GM18858 (cell line): ENCODE measurements at regions not wholly inside any gene's neighbourhood (a gene's known extent, or its start where the extent isn't known, plus 50 kb on each side); places are given as distances from the start of the nearest gene placed in this dataset.

ENCODE experiments used
- ATAC-seq: cut with Tn5 transposase; IDR thresholded peaks from one replicate; pipeline ENCODE4 v1.9.1; 2021; ENCODE audit not compliant: unreplicated experiment

DNA sequence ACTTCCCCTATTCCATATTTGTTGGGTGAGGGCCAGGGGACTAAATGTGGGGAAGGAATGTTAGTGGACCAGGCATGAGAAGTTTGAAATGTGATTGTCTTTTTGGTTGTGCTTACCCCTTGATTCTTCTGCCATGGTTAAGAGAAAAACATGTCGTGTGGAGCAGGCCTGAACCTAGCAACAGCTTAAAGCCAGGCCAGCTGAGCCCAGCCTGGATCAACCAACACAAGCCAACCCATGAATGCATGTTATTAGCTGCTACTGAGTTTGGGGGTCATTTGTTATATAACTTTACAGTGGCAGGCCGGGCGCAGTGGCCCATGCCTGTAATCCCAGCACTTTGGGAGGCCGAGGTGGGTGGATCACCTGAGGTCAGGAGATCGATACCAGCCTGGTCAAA lies 52.4 kb upstream of the TRIO start:
- ATAC-seq: no peak

DNA sequence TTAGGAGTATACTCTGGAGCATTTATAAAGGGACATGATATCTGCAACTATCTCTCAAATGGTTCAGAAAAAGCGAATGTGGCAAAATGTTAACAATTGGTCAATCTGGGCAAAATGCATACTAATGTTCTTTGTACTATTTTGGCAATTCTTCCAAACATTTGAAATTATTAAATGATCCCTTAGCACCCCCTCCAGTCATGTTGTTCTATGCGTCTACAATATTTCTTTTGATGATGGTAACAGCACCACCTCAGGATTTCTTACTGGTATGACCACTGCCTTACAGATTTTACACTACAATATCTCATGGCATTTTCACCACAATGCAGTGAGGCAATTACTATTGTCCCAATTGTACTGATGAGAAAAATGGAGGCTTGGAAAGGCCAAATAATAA lies 52.9 kb upstream of the TRIO start:
- ATAC-seq: no peak

DNA sequence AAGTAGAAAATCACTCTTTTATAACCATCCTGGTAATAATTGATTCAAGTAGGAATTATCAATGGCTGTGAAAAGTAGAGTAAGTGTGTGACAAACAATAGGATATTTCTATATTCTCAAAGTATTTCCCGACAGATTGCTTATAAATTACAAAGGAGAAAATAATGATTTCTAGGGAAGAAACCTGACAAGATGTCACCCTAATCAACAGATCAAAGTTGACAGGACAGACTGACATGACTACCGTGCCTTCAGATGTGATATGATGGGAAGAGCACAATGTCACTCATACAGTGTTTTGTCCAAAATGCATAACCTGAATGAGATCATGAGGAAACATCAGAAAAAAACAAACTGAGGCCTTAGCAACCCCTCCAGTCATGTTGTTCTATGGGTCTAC lies 53.9 kb upstream of the TRIO start:
- ATAC-seq: no peak

DNA sequence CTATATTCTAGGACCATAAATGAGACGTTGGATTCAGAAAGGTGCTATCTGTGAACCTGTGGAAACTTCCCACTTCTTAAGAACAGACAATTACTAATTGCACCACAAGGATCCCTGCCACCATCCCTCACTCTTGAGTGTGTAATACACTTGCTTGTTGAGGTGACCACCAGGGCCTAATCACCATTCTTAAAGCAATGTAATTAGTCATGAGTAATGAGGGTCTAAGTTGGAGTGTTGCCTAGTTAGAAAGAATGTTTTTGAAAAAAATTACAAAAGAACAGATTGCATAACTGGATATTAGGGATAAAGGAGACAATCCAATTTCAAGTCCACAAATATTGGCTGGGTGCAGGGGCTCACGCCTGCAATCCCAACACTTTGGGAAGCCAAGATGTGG lies 56.9 kb upstream of the TRIO start:
- ATAC-seq: no peak

DNA sequence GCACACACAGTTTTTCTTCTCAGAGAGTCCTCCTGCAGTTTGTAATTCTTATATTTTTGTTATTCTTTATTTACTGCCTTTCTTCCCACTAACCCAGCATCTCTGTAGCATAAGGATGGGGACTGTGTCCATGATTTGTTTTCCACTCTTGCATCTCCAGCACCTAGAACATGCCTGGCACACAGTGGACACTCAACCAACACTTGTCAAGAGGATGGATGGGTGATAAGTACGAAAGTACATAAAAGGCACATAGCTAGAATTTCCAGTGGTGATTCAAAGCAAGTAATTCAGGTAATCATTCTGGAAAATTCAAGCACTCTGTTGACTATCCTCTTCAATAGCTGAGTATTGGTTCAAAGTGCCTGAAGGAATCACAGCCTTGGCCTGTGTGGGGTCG lies 60.2 kb upstream of the TRIO start:
- ATAC-seq: no peak

DNA sequence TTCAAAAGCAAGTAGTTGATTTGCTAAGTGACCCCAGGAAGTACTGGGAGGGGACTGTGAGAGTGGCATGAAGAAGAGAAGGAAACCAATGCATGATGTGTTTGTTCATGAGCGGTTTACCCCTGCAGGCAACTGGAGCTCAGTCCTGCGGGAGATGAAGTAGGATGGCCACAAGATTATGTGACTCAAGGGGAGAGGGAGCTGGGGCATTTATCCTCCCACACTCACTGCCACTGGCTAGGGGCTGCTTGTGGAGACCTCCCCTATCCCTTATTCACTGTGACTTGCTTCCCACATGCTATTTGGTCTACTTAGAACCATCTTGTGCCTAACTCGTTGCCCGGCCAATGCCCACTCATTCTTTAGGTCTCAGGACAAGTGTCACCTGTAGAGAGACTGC lies 60.6 kb upstream of the TRIO start:
- ATAC-seq: no peak

DNA sequence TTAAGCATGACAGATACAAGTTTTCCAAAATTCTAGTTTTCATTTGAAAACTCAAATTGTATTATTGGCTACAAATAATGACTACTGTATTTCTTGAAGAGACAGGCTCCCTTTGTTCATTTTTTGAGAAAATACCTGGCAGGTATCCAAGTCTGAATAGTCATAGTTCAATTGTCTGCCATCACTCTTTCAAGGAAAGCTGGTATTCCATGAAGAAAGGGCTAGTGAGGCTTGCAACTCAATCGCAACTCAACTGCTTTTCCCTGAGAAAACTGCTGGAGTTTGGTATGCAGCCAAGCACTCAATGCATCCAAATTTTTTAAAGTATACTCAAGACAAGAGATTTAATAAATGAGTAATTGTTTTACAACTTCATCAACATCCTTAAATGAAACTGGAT lies 61.4 kb upstream of the TRIO start:
- ATAC-seq: no peak

DNA sequence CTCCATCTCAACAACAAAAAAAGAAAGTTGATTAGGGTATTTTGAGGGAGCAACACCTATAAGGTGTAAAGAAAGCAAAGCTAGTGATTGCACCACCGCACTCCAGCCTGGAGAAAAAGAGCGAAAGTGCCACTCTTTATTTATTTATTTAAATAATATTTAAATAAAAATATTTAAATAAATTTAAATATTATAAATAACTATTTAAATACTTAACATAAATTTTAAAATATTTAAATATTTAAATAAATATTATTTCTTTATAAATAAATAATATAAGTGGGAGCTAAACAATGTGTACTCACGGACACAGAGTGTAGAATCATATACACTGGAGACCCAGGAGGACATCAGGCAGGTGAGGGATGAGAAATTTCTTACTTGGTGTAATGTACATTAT lies 64.4 kb upstream of the TRIO start:
- no peak for ATAC-seq

DNA sequence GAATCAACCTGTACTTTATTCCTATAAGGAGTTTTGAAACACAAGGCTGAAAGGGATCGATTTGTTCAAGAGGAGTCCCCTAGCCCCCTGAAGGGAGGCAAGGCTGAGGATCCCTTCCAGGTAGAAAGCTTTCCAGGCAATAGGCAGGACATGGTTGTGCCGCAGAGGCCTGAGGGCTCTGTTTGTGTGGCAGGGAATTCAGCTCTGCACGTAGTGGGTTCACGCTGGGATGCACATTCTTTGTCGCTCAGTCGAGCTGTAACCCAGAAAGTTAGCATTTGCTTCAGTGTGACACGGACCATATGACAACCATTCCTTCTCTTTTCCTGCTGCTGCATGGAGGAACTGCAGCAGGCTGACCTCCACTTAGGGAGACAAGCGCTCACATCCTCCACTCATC lies 65.6 kb upstream of the TRIO start:
- ATAC-seq: no peak

DNA sequence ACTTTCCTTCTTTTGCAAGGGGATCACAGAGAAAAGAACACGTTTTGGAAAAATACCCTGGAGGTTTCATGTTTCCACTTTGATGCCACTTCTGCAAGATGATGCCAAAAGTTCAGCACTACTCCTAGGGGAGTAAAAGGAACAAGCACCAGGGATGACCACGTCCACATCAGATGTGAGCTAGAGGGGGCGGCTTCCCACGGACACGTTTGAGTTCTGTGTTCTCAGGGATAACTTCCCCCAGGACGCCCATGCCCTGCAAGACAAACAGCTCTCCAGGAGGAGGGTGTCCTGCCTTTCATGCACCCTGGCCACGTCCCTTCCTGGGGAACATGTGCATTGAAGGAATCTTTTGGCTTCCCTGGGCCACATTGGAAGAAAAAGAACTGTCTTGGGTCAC lies 66.6 kb upstream of the TRIO start:
- no peak for ATAC-seq

DNA sequence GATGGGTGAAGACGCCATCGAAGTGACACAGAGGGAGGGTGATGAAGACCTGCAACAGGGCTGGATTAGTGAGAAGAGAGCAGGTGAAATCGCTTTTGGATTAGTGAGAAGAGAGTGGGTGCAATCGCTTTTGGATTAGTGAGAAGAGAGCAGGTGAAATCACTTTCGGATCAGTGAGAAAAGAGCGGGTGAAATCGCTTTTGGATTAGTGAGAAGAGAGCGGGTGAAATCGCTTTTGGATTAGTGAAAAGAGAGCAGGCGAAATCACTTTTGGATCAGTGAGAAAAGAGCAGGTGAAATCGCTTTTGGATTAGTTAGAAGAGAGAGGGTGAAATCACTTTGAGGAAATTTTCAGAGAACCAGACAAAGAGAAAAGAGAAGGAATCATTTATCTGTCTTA lies 67.2 kb upstream of the TRIO start:
- ATAC-seq: no peak

DNA sequence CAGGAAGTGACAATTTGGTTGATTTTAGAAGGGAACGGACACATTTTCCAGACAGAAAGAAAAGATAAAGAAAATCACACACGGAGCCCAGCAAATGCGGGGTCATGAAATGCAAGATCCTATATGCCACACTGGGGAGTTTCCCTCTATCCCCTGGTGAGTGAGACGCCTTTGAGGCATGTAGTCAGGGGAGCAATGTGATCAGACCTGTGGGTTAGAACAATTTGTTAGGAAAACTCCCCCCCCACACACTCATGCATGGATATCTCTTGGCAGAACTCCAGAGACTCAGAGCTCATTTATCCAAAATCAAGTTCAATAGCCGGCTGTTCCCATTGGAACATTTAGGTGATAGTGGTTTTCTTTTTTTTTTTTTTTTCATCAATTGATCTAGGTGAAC lies 71.7 kb upstream of the TRIO start:
- no peak for ATAC-seq

DNA sequence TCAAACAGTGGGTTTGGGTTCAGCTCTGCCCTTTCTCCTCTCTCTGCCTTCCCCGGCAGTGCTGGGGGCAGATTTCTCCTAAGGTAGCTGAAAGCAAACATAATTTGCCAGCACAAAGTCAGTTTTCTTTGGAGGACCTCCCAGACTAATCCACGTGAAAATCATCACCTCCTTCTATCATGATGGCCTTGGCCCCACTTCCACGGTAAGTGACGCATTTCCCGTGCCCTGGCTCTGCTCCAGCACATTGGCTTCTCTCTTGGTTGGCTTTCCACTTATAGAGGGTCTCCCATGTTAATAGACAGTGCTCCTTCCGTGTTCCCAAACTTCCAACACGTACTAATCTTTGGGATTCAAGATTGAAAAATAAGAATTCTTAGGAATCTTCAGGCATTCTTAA lies 74.1 kb upstream of the TRIO start:
- ATAC-seq: no peak

DNA sequence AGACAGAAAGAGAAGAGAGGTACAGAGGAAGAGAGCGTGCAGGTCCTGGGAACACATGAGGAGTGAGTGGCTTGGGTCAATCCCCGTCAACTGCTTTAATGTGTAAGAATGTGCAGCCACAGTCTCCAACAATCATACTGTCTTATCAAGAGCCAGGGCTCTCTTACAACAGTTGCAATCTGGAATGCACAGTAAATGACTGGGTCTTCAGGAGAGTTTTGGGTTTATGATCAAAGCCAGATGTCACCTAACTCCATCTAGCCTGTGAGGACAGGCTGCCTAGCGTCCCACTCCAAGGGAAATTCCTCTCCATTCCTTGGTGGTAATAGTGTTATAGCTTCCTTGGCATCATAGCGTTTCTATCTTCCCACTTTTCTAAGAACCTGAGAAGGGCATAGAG lies 75.0 kb upstream of the TRIO start:
- no peak for ATAC-seq

DNA sequence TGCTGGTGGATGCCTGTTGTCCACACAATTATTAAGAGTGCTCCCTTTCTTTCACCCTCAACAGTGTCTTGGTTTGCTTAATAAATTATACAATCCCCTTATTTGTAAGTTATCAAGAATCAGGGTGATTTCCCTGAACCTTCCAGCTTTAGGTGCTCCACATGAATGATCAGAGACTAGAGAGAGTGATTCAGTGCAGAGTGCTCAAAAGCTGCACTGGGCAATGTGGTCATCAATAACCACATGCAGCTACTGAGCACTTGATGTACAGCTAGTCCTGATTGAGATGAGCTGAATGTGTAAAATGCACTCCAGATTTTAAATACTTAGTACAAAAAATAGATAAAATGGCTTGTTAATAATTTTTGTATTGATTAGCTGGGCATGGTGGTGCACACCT lies 76.8 kb upstream of the TRIO start:
- ATAC-seq: no peak

DNA sequence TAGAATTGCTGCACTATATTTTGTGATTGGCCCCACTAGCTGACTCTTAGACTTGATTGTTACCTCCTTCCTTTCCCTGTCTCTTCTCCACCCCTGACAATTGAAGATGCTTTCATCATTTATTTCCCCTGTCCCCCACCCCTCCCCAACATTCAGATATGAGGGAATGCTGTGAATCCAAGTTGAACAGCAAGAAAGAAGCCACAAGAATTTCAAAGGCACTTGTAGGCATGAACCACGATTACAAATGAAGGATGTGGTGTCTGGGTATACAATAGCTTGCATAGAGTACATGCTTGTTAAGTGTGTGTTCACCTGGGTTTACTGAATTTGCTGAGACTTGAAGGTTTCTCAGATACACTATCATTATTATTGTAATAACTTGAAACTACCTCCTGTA lies 78.3 kb upstream of the TRIO start:
- ATAC-seq: no peak

DNA sequence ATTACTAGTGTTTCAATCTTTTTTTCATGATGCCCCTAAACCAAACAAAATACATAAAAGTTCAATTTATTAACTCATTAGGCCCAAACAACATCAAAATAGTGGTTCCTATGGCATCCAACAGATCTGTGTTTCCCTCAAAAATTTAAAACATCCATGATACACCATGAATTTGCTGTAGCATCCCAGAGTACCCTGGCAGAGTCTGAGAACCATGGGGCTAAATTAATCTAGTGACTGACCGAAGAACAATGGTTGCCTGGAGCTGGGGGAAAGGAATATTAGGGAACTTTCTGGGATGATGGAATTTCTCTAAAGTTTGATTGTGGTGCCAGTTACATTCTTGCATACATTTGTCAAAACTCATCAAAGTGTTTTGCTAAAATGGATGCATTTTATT lies 79.5 kb upstream of the TRIO start:
- ATAC-seq: no peak

DNA sequence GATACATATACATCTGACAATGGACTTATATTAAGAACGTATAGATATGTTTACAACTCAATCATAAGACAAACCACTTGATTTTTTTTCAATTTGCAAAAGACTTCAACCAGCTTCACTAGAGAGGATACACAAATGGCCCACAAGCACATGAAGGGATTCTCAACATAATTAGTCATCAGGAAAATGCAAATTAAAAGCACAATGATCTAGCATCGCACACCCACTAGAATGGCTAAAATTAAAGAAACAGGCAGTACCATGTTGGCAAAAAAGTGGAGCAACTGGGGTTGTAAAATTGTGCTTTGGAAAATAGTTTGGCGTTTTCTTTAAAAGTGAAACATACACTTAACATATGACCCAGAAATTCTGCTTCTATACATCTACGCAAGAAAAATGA lies 80.0 kb upstream of the TRIO start:
- no peak for ATAC-seq

DNA sequence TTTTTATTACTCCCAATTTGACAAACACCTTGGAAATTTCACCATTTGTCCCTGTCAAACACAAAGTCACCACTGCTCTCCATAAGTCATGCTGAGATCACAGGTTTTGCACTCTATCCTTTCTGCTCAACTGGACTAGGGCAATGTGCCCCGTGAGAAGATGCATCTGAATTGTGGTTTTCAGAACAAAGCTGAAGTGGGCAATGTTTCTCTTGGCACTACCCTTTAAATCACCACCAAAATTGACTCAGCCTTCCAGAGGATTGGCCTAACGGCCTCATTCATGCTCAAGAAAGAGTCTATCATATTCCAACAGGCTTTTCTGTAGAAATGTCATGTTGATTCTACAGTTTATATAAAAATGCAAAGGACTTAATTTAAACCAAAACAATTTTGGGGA lies 81.0 kb upstream of the TRIO start:
- no peak for ATAC-seq

DNA sequence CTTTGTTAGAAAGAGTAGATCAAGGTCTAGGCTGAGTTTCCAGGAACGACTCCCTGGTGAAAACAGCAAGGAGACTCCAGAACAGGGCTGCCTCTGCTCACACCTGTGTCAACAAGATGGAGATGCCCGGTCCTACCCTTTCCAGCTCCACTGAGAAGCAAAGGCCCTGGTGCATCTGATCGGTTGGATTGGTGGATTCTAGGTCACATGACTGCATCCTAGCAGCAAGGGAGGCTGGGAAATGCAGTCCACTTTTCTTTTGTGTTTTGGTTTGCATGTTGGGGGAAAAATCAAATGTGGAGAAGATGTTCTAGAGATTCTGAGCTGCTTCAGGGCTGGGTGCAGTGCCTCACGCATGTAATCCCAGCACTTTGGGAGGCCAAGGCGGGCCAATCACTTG lies 82.0 kb upstream of the TRIO start:
- ATAC-seq: no peak

DNA sequence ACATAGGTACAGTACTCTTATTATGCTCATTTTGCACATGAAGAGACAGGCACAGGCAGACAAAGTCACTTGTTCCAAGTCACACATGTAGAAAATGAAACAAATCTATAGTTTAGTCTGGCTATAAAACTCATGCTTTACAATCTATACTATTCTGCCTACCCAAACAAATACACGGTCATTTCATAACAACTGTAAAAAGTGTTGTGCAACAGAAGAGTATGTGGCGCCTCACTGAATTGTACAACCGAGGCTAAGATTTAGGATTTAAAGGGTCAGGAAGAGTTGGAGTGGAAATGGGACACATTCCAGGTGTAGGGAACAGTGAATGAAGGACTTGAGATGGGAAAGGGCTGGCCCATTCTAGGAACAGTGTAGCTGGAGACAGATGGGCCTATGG lies 82.9 kb upstream of the TRIO start:
- no peak for ATAC-seq

DNA sequence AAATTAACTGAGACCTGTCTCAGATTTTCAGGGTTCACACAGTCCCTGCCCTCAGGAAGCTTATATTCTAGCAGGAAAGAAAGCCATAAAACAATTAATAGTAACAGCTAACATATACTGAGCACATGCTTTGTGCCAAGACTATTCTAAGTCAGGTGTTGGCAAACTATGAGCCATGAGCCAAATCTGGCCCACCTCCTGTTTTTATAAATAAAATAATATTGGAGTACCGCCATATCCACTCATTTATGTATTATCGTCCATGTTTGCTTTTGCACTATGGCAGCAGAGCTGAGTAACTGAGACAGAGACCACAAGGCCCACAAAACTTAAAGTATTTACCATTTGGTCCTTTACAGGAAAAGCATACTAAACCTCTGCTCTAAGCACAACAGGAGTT lies 83.3 kb upstream of the TRIO start:
- no peak for ATAC-seq

DNA sequence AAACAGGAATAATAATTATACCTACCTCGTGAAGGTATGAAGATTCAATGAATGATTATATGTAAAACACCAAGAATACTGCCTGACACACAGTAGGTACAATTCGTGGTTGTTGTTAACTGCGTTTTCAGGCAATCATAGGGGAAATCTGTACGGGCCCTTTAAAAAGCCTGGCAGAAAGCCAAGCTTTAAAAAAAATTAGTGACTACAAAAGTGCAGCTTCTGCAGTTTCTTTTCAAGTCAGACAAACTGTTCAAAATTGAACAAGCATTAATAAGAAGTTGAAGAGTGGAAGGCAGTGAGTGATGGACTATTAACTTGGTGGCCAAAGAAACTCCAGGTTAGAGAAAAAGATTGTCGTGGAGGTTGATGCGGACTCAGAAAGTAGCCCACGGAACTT lies 85.9 kb upstream of the TRIO start:
- no peak for ATAC-seq

DNA sequence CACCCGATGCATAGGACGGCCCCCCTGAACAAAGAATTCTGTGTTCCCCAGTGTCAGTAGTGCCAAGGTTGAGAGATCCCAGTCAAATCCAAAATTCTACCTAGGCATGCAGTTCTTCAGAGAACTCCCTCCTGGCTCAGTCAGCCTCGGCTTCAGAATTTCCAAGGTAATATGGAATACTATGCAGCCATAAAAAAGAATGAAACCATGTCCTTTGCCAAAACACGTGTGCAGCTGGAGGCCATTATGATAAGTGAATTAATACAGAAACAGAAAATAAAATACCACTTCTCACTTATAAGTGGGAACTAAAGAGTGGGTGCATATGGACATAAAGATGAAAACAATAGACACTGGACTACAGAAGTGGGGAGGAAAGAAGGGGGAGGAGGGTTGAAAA lies 87.1 kb upstream of the TRIO start:
- no peak for ATAC-seq
